HG03139 (cell line): ENCODE measurements at regions not wholly inside any gene's neighbourhood (a gene's known extent, or its start where the extent isn't known, plus 50 kb on each side); places are given as distances from the start of the nearest gene placed in this dataset.

Experiments
- ATAC-seq: cut with Tn5 transposase; IDR thresholded peaks from one replicate; pipeline ENCODE4 v1.9.1; 2021; ENCODE audit not compliant: unreplicated experiment

GRCh38 chr2:120496759-120497158, 150.8 kb downstream of the INHBB start:
- ATAC-seq = no peak

GRCh38 chr2:120497261-120497977, 151.5 kb downstream of the INHBB start:
- no peak for ATAC-seq

- ATAC-seq = no peak
Measured at GRCh38 chr2:120498121-120498520, 152.2 kb downstream of the INHBB start.

- ATAC-seq = no peak
Measured at GRCh38 chr2:120498576-120499394, 152.8 kb downstream of the INHBB start.

GRCh38 chr2:120499784-120500495, 154.0 kb downstream of the INHBB start:
- ATAC-seq = no peak

GRCh38 chr2:120501591-120501990, 155.7 kb downstream of the INHBB start:
- no peak for ATAC-seq

- no peak for ATAC-seq
Measured at GRCh38 chr2:120502357-120502756, 156.4 kb downstream of the INHBB start.

- no peak for ATAC-seq
Measured at GRCh38 chr2:120502761-120503160, 156.8 kb downstream of the INHBB start.

- ATAC-seq = no peak
Measured at GRCh38 chr2:120503206-120503792, 157.4 kb downstream of the INHBB start.

- no peak for ATAC-seq
Measured at GRCh38 chr2:120503793-120504571, 158.0 kb downstream of the INHBB start.

- no peak for ATAC-seq
Measured at GRCh38 chr2:120504936-120505705, 159.2 kb downstream of the INHBB start.

GRCh38 chr2:120508567-120509041, 162.7 kb downstream of the INHBB start:
- no peak for ATAC-seq

GRCh38 chr2:120509213-120509815, 163.4 kb downstream of the INHBB start:
- ATAC-seq = no peak

GRCh38 chr2:120509991-120510735, 164.2 kb downstream of the INHBB start:
- no peak for ATAC-seq

GRCh38 chr2:120510751-120511395, 164.9 kb downstream of the INHBB start:
- ATAC-seq = no peak

- ATAC-seq = no peak
Measured at GRCh38 chr2:120511536-120511935, 165.6 kb downstream of the INHBB start.

- ATAC-seq = no peak
Measured at GRCh38 chr2:120511947-120512710, 166.2 kb downstream of the INHBB start.
